ENCODE measurements at regions not wholly inside any gene's neighbourhood (a gene's known extent, or its start where the extent isn't known, plus 50 kb on each side); places are given as distances from the start of the nearest gene placed in this dataset.

- no peak for TF ChIP-seq POLR2AphosphoS5 (IDR thresholded peaks at IDR 0.05; ENCODE audit: low read depth, low read length)
- no peak for TF ChIP-seq TAF1 (IDR thresholded peaks at IDR 0.05; ENCODE audit: borderline replicate concordance, insufficient read depth, low read length)
- TF ChIP-seq SIN3A (IDR thresholded peaks at IDR 0.05; ENCODE audit: borderline replicate concordance, insufficient read depth, low read length) = no peak
- no peak for TF ChIP-seq REST (IDR thresholded peaks at IDR 0.05; ENCODE audit: insufficient read depth in 1 of 2, low read depth in 2 of 2, low read length in 2 of 2)
These were observed 235.8 kb upstream of the MEX3C start for GRCh38 chr18:51433296-51433695.

All from PFSK-1 (cell line).